CD4-positive, alpha-beta T cell treated with Interferon gamma for 1 hour (primary cell): ENCODE measurements at regions not wholly inside any gene's neighbourhood (a gene's known extent, or its start where the extent isn't known, plus 50 kb on each side); places are given as distances from the start of the nearest gene placed in this dataset.
A peak's percentile ranks its signal among the peaks of the same experiment; 100 is the strongest.

Source experiments
- DNase-seq: peaks from one replicate; pipeline ENCODE4 v3.0.0-alpha.2; 2020

GRCh38 chr11:79498667-79499066 lies 57.8 kb upstream of the TENM4 start:
- DNase-seq, result no peak

GRCh38 chr11:79493555-79494171 lies 52.8 kb upstream of the TENM4 start:
- DNase-seq, result peak; percentile 23

GRCh38 chr11:79492008-79492407 lies 51.2 kb upstream of the TENM4 start:
- no peak for DNase-seq
